Liver (tissue), 8 donors: ENCODE measurements at regions not wholly inside any gene's neighbourhood (a gene's known extent, or its start where the extent isn't known, plus 50 kb on each side); places are given as distances from the start of the nearest gene placed in this dataset.
A peak's percentile ranks its signal among the peaks of the same experiment; 100 is the strongest.

Source experiments
- DNase-seq: peaks from one replicate; pipeline ENCODE4 v3.0.0-alpha.2; 2017; ENCODE audit warnings: low spot score
- H3K27ac ChIP-seq, 2 donors: one replicate each; pipeline ENCODE4 v1.7.0; 2013; ENCODE audit warnings: inconsistent platforms in 2 of 2, low read length in 2 of 2, control low read depth in 1 of 2, low read depth in 1 of 2, mild to moderate bottlenecking in 1 of 2
- H3K27me3 ChIP-seq, 4 donors: one replicate each; pipeline versions ENCODE4 v1.6.1 to v1.7.0; 2013; ENCODE audit warnings: low read length in 3 of 4, inconsistent platforms in 1 of 4, mild to moderate bottlenecking in 1 of 4, moderate library complexity in 1 of 4; ENCODE audit not compliant: control insufficient read depth in 4 of 4, insufficient read depth in 4 of 4
- H3K36me3 ChIP-seq, 4 donors: one replicate each; pipeline versions ENCODE4 v1.6.1 to v1.7.0; 2013; ENCODE audit warnings: low read length in 3 of 4, mild to moderate bottlenecking in 3 of 4, low read depth in 1 of 4, moderate library complexity in 1 of 4; ENCODE audit not compliant: control insufficient read depth in 4 of 4, insufficient read depth in 3 of 4
- H3K4me1 ChIP-seq, 4 donors: one replicate each; pipeline versions ENCODE4 v1.6.1 to v1.7.0; 2013; ENCODE audit warnings: low read length in 3 of 4, mild to moderate bottlenecking in 3 of 4, moderate library complexity in 1 of 4; ENCODE audit not compliant: control insufficient read depth in 4 of 4, insufficient read depth in 4 of 4
- H3K4me3 ChIP-seq, 3 donors: one replicate each; pipeline versions ENCODE4 v1.6.1 to v1.7.0; 2013; ENCODE audit warnings: low read length in 3 of 3, control low read depth in 1 of 3, low read depth in 1 of 3, mild to moderate bottlenecking in 1 of 3
- H3K9ac ChIP-seq, 2 donors: one replicate each; pipeline ENCODE4 v1.7.0; 2013; ENCODE audit warnings: low read length in 2 of 2, mild to moderate bottlenecking in 2 of 2, moderate library complexity in 2 of 2, control low read depth in 1 of 2, low read depth in 1 of 2
- H3K9me3 ChIP-seq, 4 donors: one replicate each; pipeline versions ENCODE4 v1.6.1 to v1.7.0; 2013; ENCODE audit warnings: low read length in 3 of 4; ENCODE audit not compliant: control insufficient read depth in 4 of 4
- ATF3 ChIP-seq: IDR thresholded peaks from 2 replicates; pipeline ENCODE4 v1.6.1; 2016; ENCODE audit warnings: antibody characterized with exemption
- CTCF ChIP-seq: fragments of 150-350 bp; IDR thresholded peaks from 2 replicates; pipeline ENCODE4 v1.5.1; 2017; ENCODE audit warnings: improper control_type of control experiment, low read depth, low read length; ENCODE audit not compliant: missing input control
- EGR1 ChIP-seq, 2 donors: IDR thresholded peaks; 2 replicates each; pipeline ENCODE4 v1.6.1; 2016 to 2018; ENCODE audit warnings: antibody characterized with exemption in 2 of 2, low read depth in 2 of 2
- FOXA1 ChIP-seq: IDR thresholded peaks from 2 replicates; pipeline ENCODE4 v1.6.1; 2016; ENCODE audit warnings: antibody characterized with exemption
- FOXA2 ChIP-seq: IDR thresholded peaks from 2 replicates; pipeline ENCODE4 v1.6.1; 2016; ENCODE audit warnings: antibody characterized with exemption
- GABPA ChIP-seq, 2 donors: IDR thresholded peaks in 1 of 2; conservative IDR thresholded peaks in 1 of 2; 2 replicates each; pipeline ENCODE4 v1.6.1; 2016; ENCODE audit warnings: antibody characterized with exemption in 2 of 2, mild to moderate bottlenecking in 1 of 2, moderate library complexity in 1 of 2
- HNF4A ChIP-seq, 2 donors: conservative IDR thresholded peaks; 2 replicates each; pipeline ENCODE4 v1.6.1; 2016; ENCODE audit warnings: antibody characterized with exemption in 2 of 2, mild to moderate bottlenecking in 2 of 2
- HNF4G ChIP-seq: IDR thresholded peaks from 2 replicates; pipeline ENCODE4 v1.6.1; 2016; ENCODE audit warnings: antibody characterized with exemption
- MAX ChIP-seq: IDR thresholded peaks from 2 replicates; pipeline ENCODE4 v1.6.1; 2016; ENCODE audit warnings: antibody characterized with exemption
- NR2F2 ChIP-seq: IDR thresholded peaks from 2 replicates; pipeline ENCODE4 v1.6.1; 2016; ENCODE audit warnings: antibody characterized with exemption
- RAD21 ChIP-seq, 2 donors: IDR thresholded peaks; 2 replicates each; pipeline ENCODE4 v1.6.1; 2016; ENCODE audit warnings: antibody characterized with exemption in 2 of 2, mild to moderate bottlenecking in 2 of 2
- REST ChIP-seq: IDR thresholded peaks from 2 replicates; pipeline ENCODE4 v1.6.1; 2016; ENCODE audit warnings: antibody characterized with exemption, mild to moderate bottlenecking
- RXRA ChIP-seq, 2 donors: IDR thresholded peaks; 2 replicates each; pipeline ENCODE4 v1.6.1; 2017 to 2018; ENCODE audit warnings: antibody characterized with exemption in 2 of 2, mild to moderate bottlenecking in 1 of 2
- TAF1 ChIP-seq: conservative IDR thresholded peaks from 2 replicates; pipeline ENCODE4 v1.6.1; 2016; ENCODE audit warnings: antibody characterized with exemption, mild to moderate bottlenecking
- YY1 ChIP-seq: IDR thresholded peaks from 2 replicates; pipeline ENCODE4 v1.6.1; 2016; ENCODE audit warnings: antibody characterized with exemption, mild to moderate bottlenecking
- ZBTB33 ChIP-seq: IDR thresholded peaks from 2 replicates; pipeline ENCODE4 v1.6.1; 2016; ENCODE audit warnings: antibody characterized with exemption
- WGBS: extraction: QIAGEN DNeasy Blood & Tissue Kit; methylation state at CpG from one replicate; pipeline ENCODE4 v1.1.7; 2013; 5-methylcytosine and 5-hydroxymethylcytosine counted together
- donor health status: healthy.
- donor health status: healthy.
- donor health status: healthy.
- donor health status: healthy.
- donor health status: healthy.

- no peak overlapping the region for H3K27ac ChIP-seq
- TF ChIP-seq FOXA1 (no peak), RAD21 (IDR thresholded peaks at IDR 0.05) (no peak), HNF4G (no peak), RXRA (IDR thresholded peaks at IDR 0.05) (no peak), REST (no peak), ATF3 (no peak), MAX (no peak), EGR1 (IDR thresholded peaks at IDR 0.05; ENCODE audit: low read depth in 2 of 2) (no peak)
- H3K4me3 ChIP-seq: no peak overlapping the region
- no peaks in the 10 kb centered on the region for H3K9me3 ChIP-seq
- no peak for DNase-seq
- no peaks in the 10 kb centered on the region for H3K27me3 ChIP-seq
- H3K4me1 ChIP-seq: peaks cover 0 to 4% (median 0%) of the 10 kb centered on the region in 4 donors
- H3K36me3 ChIP-seq: no peaks in the 10 kb centered on the region
- 95% methylated on average over 2 of the region's 2 CpGs for WGBS
- H3K9ac ChIP-seq: no peak overlapping the region
Measured at GRCh38 chr6:87887266-87887665, 160.4 kb upstream of the SPACA1 start.

- Histone ChIP-seq H3K4me3 (no peak overlapping the region), H3K4me1 (peaks cover 0 to 4% (median 0%) of the 10 kb centered on the region in 4 donors), H3K36me3 (no peaks in the 10 kb centered on the region), H3K9me3 (no peaks in the 10 kb centered on the region), H3K27ac (no peak overlapping the region), H3K27me3 (no peaks in the 10 kb centered on the region), H3K9ac (no peak overlapping the region)
- peak; percentile 41 to 50 for TF ChIP-seq HNF4A (conservative IDR thresholded peaks at IDR 0.05)
- TF ChIP-seq CTCF: no peak
- 93% methylated on average over 1 of the region's 1 CpG for WGBS
- no peak for DNase-seq
Measured at GRCh38 chr6:87884203-87884602, 163.4 kb upstream of the SPACA1 start.

- no peaks in the 10 kb centered on the region for H3K9me3 ChIP-seq
- DNase-seq: no peak
- H3K9ac ChIP-seq: no peak overlapping the region
- no peaks in the 10 kb centered on the region for H3K36me3 ChIP-seq
- H3K4me3 ChIP-seq: no peak overlapping the region
- WGBS: 82% methylated on average over 4 of the region's 4 CpGs
- peaks cover 0 to 4% (median 0%) of the 10 kb centered on the region in 4 donors for H3K4me1 ChIP-seq
- no peak overlapping the region for H3K27ac ChIP-seq
- H3K27me3 ChIP-seq: no peaks in the 10 kb centered on the region
- TF ChIP-seq GABPA (IDR thresholded peaks at IDR 0.05 in 1 of 2, conservative IDR thresholded peaks at IDR 0.05 in 1 of 2): no peak
- TF ChIP-seq REST: no peak
- TF ChIP-seq HNF4A (conservative IDR thresholded peaks at IDR 0.05): no peak
- TF ChIP-seq TAF1: no peak
- no peak for TF ChIP-seq RAD21 (IDR thresholded peaks at IDR 0.05)
- TF ChIP-seq YY1: no peak
- TF ChIP-seq ZBTB33: no peak
- TF ChIP-seq EGR1 (IDR thresholded peaks at IDR 0.05; ENCODE audit: low read depth in 2 of 2): no peak
- no peak for TF ChIP-seq NR2F2
- TF ChIP-seq FOXA2: no peak
- no peak for TF ChIP-seq ATF3
Measured at GRCh38 chr6:87881342-87881895, 166.2 kb upstream of the SPACA1 start.
